Stimulated activated CD8-positive, alpha-beta memory T cell treated with anti-CD3 and anti-CD28 coated beads, Interleukin-12 subunit alpha, Interleukin-12 subunit beta, amount 100 ng/mL, for 4 hours (primary cell): ENCODE measurements at regions not wholly inside any gene's neighbourhood (a gene's known extent, or its start where the extent isn't known, plus 50 kb on each side); places are given as distances from the start of the nearest gene placed in this dataset.

Experiments
- DNase-seq: peaks from one replicate; pipeline ENCODE4 v3.0.0-alpha.2; 2020; ENCODE audit warnings: low read depth

DNA sequence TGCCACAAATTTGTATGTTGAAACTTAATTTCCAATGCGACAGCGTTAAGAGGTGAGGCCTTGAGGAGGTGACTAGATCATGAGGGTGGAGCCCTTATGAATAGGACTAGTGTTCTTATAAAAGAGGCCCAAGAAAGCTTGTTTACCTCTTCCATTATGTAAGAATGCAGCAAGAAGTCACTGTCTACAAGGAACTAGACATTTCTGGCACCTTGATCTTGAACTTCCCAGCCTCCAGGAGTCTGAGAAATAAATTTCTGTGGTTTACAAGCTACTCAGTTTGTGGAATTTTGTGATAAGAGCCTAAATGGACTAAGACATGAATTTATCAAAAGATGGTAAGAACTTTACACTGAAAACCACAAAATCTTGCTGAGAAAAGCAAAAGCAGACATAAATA, 173.6 kb upstream of the SGK1 start:
- no peak for DNase-seq

DNA sequence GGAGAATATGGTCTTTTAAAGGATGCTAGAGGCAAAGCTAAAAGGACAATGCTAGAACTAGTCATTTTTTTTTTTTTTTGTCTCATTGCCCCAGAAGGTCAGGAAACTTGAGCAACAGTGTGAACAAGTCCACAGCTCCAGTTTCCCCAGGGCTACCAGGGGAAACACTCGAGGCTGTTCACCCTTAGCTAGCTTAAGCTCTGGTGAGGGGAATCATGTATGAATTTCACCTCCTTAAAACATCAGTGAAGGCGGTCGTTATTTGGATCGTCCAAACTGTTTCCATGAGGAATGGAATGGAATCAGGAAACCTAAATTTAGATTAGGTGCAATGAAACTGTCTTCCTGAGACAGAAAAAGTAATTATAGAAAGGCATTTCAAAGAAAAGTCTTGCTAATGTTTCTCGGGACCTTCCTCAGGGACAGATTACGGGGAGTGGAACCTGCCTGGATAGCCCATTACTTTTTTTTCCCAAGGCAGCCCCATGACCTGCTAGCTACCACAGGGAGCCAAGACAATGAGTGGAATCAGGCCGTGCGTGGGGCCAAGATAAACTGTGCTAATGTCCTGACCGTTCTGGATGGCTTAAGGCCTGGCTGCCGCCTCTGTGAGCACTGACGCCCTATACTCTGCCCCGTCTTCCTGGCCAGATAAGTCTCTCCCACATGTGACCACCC, 164.8 kb upstream of the SGK1 start:
- DNase-seq, result no peak

DNA sequence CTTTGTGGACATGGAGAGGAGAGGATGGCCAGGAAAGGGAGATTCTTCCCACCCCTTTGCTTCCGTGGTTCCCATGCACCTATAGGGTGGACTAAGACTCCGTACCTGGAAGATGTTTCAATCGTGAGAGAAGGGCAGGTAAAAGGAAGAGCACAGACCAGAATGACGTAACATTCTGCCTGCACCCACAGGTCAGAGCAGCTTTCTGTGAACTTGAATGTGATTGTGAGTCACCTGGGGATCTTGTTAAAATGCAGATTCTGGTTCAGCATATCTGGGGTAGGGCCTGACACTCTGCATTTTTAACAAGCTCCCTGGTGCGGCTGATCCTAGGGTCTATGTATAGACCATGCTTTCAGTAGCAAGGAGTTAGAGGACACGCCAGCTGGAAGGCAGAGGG, 164.1 kb upstream of the SGK1 start:
- no peak for DNase-seq

DNA sequence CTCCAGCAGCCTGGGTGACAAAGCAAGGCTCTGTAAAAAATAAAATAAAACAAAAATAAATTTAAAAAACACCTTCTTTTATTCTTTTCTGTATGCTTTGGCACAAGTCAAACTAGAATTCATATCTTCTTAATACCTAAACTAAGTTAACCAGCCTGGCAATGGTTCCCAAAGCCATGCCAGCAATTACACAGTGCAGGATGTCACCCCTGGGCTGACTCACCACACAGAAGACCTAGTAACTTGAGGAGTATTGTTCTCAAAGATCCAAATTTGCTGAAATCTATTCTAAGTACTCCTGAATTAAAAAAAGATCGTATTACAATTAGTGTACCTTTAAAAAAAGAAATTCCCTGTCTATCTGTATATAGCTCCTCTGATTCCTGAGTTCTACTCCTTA, 162.7 kb upstream of the SGK1 start:
- DNase-seq, result no peak

DNA sequence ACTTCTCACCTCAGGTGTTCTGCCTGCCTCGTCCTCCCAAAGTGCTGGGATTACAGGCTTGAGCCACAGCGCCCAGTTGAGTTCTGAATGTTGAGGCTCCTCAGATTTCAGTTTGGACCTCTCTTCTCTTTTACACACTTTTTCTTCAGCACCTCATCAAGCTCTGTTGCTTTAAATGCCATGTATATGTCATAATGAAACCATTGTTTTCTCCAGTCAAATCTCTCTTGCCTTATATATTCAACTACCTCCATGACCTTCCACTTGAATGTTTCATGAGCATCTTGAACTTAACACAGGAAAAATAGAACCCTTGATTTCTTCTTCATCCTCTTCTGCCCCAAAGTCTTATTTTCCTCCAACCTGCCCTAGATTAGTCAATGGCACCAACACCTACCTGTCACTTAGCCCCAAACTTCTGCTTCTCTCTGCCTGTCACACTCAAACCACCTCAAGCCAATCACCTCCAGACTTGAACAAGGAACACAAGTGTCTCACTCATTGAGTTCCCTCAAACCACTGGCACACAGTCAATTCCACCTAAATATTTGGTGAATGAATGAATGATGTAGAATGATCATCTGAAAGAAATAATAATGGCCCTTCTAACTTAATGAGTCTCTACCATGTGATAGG, 161.0 kb upstream of the SGK1 start:
- no peak for DNase-seq

DNA sequence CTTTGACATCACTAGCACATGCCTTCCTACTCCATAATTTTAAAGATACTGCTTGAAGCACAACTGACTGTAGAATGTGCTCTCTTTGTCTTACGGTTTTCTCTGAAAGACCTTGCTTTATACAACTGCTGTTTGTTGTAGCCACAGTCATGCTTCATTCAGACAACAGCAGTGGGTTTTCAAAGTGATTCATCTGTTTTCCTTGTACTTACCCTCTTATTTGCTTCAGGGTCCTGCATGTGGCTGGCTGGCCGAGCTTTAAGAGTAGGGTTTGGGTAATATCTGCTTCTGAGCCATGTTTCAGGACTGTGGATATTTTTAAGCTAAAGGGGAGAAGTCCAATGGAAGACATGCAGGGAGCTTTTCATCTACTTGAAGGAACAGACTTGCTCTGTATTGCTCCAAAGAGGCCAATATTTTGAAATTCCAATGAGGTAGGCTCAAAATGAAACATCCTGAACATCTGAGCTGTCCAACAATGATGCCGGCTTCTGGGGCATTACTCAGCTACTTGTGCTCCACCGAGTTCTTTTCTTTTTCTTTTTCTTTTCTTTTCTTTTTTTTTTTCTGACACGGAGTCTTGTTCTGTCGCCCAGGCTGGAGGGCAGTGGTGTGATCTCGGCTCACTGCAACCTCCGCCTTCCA, 160.2 kb upstream of the SGK1 start:
- DNase-seq, result no peak

DNA sequence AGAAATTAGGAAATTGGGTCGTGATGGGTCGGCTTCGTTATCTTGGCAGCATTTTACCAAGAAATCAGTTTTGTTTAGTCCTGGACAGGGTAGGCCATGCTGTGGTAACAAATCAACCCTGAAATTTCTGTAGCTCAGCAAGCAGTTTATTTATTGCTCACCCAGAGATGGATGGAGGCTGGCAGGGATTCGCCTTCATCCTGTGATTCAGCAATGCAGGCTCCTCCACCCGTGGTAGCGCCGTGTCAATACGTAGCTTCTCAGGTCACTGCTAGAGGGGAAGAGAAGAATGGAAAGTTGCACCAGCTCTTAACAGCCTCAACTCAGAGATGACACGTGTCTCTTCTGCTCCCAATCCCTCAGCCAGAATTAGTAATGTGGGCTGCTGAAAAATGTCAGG, 157.0 kb upstream of the SGK1 start:
- DNase-seq, result no peak

DNA sequence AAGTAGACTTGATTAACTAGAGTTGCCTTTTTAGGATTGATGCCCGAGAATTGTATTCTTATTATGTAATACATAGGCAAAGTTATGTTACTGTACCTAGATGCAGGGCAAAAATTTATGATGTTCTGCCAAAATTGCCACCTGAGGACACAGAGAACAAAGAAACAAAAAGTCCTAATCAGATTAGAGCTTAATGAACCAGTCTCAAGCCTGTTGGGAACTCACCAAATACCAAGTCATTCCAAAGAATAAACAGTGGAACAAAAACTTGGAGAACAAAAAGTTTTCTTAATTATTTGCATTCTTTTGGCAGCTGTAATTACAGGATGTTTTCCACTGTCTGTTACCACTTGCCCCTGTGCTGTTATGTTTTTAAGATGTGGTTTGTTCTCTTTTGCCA, 154.7 kb upstream of the SGK1 start:
- DNase-seq, result no peak

DNA sequence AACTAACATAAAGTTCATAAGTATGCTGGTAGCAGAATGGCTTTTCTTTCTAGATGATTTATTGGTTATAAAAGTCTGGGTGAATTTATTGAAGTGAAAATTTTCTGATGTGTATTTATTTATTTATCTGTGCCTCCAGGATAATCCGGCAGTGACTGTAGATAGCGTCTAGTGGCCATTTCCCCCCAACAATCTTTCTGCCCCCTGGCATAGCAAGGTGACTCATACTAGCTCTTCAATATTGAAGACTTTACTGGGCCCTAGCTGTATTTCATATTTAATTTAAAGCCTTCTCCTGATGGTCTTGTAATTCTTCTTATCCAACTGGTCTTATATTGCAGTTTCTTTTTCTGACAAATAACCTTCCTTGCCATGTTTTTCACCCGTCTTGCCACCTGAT, 154.1 kb upstream of the SGK1 start:
- no peak for DNase-seq

DNA sequence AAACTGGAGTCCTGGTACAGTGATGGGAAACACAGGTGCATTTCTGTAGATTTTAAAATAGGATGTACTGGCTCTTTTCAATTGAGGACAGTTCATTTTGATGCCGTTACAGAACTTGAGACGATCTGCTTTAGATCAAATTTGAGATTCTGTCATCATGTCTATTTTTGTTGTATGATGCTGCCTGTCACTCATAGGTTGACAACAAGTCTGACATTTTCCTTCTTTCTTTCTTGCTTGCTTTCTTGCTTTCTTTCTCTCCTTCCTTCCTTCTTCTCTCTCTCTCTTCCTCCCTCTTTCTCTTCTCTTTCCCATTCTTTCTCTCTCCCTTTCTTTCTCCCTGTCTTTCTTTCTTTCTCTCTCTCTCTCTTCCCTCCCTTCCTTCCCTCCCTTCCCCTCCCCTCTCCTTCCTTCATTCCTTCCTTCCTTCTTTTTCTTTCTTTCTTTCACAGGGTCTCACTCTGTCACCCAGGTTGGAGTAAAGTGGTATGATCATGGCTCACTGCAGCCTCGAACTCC, 152.6 kb upstream of the SGK1 start:
- DNase-seq, result no peak

DNA sequence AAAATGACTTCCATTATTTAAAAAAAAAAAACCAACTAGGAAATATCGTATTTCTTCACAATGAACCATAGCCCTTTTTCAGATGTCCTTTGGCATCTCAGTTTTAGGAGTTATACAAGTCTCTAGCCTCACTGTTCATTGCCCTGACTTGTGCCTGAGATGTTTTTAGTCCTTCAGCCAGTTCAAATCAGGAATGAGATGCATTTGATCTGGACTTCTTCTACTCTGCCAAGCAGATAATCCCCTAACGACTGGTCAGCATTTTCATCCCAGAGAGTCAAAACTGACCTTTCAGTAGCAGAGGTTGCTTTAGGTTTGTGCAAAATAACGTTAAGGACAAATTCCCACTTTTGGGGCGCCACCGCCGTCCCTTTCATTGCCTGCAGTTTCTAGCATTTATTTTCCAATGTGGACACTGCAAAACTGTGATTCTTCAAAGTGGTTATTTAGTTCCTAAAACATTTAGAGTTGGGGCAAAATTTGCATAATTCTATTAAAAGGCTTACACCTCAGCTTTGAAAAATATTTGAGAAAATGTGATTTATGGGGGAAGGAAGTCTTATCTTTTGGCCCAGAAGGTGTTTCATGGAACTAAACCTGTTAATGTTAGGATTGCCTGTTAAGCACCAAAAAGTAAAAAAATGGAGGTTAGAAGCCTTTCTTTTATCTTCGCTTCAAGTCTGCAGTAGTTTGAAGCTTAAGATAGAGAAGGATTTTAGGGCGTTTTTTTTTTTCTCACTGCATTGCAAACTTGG, 152.0 kb upstream of the SGK1 start:
- no peak for DNase-seq

DNA sequence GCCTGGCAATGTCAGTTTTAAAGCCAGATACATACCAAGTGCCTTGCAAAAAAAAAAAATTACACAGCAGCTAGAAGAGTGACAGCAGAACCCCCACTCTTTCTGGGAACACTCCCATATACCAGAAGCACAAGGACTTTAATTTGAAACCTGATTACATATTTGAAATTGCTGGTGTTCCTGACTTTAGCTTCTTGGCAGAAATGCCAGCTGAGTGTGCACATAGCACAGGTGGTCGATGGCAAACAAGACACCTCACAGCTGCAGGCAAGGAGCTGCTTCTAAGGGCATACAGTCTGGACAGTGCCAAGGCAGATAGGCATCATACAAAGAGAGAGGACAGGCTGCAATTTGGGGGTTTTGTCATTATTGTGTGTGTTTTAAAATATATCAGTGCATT, 150.7 kb upstream of the SGK1 start:
- no peak for DNase-seq

DNA sequence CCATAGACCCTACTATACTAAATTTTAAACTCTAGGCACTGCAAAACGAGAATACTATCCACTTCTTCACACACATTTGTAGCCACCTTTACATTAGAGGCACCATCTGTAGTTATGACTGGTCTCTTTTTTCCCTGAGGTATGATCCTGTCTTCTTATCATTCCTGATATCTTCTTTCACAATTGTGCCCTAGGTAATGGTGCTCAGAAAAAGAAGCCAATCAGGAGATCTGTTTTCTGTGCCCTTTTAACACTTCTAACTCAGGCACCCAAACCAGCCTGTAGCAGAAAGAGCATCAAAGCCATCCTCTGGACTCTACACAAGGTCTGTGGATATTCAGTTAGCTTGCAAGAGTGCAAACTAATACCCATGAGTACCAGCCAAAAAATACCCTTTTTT, 149.7 kb upstream of the SGK1 start:
- DNase-seq, result no peak

DNA sequence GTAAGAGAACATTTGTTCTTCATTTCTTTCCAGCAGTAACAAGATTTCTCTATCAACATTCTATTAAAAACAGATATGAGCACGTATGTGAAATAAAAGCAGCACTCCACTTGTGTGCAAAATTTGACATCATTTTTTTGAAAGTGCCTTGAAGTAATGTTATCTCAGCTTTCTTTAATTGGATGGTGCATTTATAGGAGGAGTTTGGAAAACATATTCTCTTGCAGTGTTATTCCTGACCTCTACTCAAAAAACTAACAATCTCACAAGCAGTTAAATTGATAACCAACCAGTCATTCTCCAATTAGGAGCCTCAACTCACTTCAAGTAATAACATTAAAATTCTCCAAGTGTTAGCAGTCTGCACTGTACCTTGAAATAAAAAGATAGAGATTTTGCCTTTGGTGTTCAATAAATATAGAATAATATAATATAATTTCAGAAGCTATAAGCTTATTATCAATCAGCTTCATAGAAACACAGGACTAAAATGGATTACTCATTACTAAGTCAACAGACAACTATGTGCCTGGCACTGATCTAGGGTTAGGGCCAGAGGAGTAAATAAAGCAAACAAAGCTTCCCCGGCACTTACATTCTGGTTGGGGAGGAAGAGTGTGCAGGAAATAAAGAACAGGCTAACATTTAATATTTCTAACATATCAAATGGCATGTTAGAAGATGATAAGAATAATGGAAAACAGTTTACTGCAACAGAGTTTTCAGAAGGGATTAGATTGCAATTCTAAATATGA, 149.0 kb upstream of the SGK1 start:
- DNase-seq, result no peak

DNA sequence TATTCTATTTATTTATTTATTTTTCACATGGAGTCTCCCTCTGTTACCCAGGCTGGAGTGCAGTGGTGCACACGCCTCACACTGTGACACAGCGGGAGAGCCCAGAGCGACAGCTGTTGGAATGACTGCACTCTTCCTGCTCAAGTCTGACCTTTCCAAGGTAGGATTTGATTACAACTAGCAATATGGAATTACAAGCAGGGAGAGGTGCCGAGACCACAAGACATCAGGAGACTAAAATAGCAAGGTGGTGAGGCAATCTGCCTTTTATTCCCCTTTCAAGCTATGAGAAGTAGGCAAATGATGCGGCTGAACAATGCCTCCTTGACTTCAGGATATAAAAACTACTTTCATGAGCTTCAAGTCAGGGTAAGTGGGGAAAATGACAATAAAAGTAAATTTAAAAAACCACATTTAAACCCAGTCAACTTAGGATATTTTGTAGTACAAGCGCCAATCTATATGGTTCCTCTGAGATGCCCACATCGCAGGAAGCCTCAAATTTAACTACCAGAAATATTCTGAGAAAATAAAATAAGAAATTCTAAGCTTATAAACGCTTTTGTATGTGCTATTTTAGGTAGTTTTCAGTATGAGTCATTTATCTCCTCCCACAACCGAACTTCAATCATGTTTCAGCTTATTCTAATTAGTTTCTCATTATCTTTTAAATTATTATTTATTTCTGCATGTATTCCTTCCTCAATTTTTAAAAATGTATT, 146.9 kb upstream of the SGK1 start:
- DNase-seq, result no peak

DNA sequence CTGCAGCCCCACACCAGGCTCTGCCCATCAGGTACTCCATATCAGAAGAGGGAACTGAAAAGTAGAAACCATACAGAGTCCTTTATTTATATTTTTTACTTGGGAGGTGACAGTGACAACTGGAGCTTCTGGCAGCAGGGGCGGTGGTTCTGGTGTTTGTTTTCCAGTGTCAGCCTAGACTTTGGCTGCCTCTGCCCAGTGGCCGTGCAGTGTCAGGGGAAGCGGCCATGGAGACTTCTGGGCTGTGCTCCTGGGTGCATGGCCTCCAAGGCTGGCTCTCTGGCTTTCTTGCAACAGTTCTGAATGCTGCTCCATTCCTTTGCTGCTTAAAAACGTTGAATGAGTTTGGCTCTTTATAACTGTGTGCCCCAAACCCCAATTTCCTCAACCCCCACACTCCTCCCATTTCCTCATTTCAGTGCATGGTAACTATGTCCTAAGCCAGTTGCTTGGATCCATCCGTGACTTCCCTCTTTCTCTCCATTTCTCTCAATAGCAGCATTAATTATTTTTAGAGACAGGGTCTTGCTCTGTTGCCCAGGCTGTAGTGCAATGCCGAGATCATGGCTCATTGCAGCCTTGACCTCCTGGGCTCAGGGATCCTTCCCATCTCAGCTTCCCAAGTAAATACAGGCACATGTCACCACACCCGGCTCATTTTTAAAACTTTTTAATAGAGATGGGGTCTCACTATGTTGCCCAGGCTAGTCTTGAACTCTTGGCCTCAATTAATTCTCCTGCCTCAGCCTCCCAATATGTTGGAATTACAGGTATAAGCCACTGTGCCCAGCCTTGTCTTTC, 141.1 kb upstream of the SGK1 start:
- no peak for DNase-seq

DNA sequence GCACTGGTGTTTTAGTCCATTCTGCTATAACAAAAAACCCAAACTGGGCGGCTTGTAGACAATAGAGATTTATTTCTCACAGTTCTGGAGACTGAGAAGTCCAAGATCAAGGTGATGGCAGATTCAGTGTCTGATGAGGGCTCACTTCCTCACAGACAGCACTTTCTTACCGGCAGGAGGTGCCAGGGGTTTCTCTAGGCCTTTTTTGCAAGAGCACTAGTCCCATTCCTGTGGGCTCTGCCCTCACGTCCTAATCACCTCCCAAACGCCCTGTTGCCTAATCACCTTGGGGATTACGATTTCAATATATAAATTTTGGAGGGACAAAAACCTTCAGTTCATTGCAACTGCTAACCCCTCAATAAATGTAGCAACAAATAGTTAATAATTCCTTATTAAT, 140.0 kb upstream of the SGK1 start:
- DNase-seq, result no peak

DNA sequence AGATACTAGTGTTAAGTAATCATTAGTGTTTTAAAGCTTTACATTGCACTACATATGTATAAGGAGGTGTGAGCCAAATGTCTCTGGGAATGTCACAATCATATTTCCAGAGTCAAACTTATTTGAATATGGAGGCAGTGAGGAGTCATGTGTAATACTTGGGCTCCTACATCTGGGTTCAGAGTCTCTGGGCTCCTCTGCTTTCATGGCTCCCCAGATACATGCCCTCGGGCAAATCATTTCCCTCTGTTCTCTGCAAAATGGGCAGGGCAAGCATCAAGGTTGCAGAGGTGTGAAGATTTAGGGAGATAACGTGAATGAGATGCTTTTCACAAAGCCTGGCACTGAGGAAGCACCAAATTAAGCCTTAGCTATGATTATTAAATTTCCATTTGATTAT, 138.3 kb upstream of the SGK1 start:
- no peak for DNase-seq

DNA sequence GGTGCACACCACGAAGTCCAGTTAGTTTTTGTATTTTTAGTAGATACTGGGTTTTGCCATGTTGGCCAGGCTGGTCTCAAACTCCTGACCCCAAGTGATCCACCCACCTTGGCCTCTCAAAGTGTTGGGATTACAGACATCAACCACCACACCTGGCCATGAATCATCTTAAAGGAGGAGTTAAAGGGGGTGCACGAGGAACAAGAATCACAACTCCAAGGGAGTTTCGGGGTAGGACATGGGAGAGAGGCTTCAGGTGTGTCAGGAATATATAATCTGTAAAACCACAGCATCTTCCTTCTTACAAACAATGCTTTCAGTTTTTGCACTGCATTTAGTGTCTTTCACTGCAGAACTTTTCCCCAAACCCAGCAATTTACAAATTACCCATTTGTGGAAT, 137.4 kb upstream of the SGK1 start:
- no peak for DNase-seq

DNA sequence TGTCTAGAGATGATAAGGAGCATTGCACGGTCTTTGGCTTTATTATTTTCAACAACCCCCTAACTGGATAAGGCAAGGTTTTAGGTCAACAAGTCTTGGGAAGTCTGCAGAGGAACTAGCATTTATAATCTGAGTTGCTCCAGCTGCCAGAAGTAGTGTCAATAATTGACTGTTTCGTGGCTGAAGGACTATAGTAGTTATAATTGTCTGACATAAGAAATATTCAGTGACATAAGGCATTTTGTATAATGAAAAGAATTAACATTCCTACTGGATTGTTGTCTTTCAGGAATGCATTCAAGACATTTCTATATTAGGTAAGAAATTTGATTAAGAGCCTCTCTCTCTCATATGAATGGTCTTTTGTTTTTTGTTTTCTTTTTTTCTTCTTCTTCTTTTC, 136.9 kb upstream of the SGK1 start:
- no peak for DNase-seq
